HG02759 (cell line): ENCODE measurements at regions not wholly inside any gene's neighbourhood (a gene's known extent, or its start where the extent isn't known, plus 50 kb on each side); places are given as distances from the start of the nearest gene placed in this dataset.
"Not testable (repeated sequence)": the region's sequence is repeated elsewhere in the genome, so short reads cannot be mapped to it uniquely, and the experiment has no call there.

Experiments used
- ATAC-seq: cut with Tn5 transposase; IDR thresholded peaks from one replicate; pipeline ENCODE4 v1.9.1; 2021; ENCODE audit warnings: mild to moderate bottlenecking, moderate library complexity; ENCODE audit not compliant: unreplicated experiment

DNA sequence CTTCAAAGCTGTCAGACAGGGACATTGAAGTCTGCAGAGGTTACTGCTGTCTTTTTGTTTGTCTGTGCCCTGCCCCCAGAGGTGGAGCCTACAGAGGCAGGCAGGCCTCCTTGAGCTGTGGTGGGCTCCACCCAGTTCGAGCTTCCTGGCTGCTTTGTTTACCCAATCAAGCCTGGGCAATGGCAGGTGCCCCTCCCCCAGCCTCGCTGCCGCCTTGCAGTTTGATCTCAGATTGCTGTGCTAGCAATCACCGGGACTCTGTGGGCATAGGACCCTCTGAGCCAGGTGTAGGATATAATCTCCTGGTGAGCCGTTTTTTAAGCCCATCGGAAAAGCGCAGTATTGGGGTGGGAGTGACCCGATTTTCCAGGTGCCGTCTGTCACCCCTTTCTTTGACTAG, 586.8 kb downstream of the ARL4A start:
- not testable (repeated sequence) for ATAC-seq

DNA sequence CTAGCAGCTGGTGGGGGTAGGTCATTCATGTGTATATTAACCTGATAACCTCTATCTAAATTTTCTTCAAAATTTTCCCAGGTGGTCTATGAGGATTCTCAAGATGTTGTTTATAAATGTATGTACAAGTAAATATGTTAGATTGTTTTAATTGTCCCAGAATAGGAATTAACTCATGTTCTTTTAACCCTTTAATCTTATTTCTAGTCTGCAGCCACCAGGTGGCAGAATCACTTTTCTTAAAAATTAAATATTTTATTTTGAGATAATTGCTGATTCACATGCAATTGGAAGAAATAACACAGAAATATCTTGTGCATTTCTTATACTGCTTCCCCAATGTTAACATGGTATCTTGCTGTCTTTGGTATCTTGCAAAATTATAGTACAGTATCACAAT, 589.5 kb downstream of the ARL4A start:
- no peak for ATAC-seq

GRCh38 chr7:13278020-13278419, 590.6 kb downstream of the ARL4A start:
- no peak for ATAC-seq

GRCh38 chr7:13279854-13280435, 592.5 kb downstream of the ARL4A start:
- ATAC-seq: no peak

GRCh38 chr7:13282377-13282980, 595.0 kb downstream of the ARL4A start:
- no peak for ATAC-seq

DNA sequence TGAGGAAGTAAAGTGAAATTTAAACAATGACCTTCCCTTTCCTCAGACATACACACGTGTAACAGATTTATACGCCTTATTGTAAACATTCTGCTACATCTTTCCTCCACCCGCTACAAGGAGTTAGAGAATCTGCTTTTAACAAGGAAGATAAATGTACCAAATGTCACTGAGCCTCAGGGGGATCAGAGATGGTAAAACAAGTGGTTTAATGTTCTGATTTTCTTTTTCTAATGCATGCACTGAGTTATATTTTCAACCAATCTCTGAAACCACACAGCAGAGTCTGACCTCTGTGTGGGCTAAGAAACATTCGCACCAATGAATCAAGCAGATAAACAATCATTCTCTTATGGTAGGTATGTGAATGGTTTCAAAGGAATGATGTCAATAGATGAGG, 599.5 kb downstream of the ARL4A start:
- no peak for ATAC-seq

DNA sequence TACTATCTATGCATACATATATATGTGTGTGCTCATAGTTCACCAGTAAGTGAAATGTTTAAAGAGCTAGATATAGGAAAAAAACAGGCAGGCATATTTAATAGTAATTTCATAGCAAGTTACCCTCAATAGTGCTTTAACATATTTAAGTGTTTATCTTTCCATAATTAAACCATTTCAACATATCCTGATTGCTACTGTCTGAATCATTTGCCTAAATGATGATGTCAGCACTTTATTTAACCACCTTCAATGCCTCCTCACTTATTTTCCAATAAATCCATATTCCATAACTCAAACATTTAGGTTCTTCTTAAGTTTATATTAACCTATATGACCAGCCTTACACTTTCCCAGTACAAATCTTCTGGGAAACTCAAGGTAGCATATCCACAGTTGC, 601.1 kb downstream of the ARL4A start:
- no peak for ATAC-seq

GRCh38 chr7:13290975-13291374, 603.5 kb downstream of the ARL4A start:
- no peak for ATAC-seq

DNA sequence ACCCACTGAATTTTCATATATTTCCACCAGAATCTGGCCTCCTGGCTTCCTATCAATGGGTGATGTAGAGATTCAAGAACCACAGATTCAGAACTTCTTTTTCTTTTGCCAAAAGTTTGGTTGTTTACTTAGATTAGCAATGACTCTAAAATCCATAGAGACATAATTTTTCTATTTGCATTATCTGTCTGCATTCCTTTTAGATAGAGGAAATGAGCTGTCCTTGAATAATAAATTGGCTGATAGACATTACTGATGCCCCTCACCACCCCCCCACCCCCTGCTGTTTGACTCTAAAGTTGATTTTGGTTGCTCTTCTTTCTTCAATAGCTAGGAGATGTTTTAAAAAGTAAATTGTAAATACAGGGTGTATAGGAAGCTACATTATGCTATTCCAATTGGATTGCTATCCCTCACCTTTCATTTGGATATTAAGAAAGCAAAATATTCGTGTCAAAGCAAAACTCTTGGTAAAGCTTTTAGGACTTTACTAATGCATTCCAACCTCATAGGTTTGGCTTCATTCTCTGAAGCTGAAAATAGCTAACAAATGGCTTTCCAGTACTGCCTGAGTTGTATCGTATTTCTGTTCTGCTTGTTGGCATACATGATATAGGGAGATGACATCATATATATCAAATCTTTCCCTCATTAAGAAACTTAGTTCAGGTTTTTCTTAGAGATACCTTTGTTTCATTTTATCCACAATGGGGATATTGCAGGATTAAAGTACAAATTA, 606.0 kb downstream of the ARL4A start:
- no peak for ATAC-seq

DNA sequence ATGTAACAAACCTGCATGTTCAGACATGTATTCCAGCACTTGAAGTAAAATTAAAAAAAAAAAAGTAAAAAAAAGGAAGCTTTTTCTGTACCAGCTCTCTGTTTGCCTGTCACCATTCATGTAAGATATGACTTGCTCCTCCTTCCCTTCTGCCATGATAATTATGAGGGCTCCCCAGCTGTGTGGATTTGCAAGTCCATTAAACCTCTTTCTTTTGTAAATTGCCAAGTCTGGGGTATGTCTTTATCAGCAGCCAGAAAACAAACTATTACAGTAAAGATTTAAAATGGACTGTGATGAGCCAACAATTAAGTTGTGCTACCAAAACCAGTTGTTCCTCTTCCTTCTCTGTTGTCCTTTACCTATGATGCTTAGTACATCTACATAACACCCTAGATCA, 619.6 kb downstream of the ARL4A start:
- no peak for ATAC-seq

DNA sequence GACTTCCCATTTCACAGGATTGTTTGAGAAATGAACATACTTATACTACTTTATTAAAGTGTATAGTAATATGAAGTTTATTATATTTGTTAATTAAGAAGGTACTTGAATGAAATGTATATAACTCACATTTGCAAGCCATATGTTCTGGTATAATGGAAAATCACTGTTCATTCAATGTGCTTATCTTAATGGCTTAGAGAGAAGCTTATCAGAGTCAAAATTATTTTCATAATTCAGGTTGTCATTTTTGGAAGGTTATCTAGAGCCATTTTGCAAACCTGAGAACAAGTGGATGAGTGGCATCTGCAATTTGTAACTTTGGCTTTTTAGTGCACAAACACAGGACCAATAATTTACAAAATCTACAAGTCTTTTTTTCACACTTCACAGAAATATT, 621.0 kb downstream of the ARL4A start:
- ATAC-seq: no peak

DNA sequence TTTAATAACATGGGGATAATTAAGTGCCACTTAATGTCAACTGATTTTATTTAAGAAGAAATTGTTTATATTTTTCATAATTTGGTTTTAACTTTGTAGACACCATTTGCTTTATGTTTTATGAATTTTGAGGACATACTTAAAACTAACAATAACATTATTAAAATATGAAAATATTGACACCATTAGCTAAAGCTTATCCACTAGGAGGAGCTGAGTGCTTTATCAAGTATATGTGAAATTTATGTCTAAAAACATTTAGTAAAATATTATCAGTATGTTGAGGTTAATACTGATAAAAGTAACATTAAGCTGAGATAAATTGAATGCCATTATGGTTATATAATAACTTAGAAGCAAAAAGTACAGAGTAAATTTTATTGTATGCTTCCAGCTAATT, 622.1 kb downstream of the ARL4A start:
- no peak for ATAC-seq

- ATAC-seq: no peak
These were observed 624.9 kb downstream of the ARL4A start for GRCh38 chr7:13312307-13312706.

- no peak for ATAC-seq
These were observed 632.9 kb downstream of the ARL4A start for GRCh38 chr7:13320333-13320732.

GRCh38 chr7:13321316-13321715, 633.9 kb downstream of the ARL4A start:
- ATAC-seq: no peak

DNA sequence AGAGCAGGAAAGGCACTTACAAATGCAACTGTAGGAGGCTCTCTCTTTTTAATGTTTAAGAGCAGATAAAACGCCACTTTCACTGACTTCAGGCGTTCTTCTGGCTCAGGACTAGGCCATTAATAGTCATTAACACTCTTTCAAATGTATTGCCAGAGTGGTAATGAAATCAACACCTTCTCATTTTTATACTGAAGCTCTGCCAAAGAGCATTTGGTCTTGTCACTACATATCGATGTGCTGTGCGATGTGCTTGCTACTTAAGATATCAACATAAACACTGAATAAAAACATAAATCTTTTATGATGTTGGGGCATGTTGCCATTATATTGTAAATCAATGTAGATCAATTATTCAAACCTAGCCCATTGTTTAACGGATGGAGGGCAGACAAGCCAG, 634.7 kb downstream of the ARL4A start:
- no peak for ATAC-seq

DNA sequence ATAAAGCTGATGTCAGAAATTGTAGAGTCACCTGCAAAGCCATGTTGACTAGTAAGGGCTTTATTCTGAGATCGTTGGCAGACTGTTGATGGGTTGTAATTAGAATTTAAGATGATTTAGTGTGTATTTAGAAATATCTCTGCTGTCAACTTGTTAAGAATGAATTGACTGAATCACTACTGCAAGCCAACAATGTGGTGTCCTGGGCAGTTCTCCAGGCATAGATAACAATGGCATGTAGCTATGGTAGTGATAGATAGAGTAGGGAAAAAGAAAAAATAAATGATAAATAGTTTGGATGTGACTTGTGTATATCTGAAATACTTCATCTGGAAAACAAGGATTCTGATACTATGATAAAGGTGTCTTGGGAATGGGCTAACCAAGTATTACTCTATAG, 640.2 kb downstream of the ARL4A start:
- no peak for ATAC-seq

GRCh38 chr7:13333371-13333770, 645.9 kb downstream of the ARL4A start:
- ATAC-seq: no peak

- no peak for ATAC-seq
These were observed 648.8 kb downstream of the ARL4A start for GRCh38 chr7:13336227-13336626.

DNA sequence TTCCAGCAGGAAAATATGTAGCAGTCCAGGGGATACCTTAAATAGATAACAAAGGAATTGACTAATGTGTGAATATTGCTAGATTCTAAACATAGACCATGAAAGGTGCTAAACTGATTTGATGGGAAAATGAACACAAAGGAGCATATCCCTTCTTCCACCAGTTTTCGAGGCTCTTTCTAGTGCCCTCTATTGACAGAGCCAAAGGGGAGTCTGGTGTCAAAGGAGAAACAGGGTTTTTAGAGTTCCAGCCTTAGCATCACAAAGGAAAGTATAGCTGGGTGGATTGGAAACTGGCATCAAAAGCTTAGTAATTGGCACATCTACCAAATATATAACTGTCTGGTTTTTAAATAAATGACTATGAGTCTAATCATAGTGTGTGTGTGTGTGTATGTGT, 636.8 kb downstream of the ETV1 start:
- ATAC-seq: no peak

DNA sequence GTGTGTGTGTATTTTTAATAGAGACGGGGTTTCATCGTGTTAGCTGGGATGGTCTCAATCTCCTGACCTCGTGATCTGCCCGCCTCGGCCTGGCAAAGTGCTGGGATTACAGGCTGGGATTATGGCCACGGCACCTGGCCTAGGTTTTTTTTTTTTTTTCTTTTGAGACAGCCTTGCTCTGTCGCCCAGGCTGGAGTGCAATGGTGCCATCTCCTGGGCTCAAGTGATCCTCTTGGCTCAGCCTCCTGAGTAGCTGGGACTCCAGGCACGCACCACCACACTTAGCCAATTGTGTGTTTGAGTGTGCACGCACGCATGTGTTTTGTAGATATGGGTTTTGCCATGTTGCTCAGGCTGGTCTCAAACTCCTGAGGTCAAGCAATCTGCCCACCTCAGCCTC, 629.8 kb downstream of the ETV1 start:
- ATAC-seq: no peak

DNA sequence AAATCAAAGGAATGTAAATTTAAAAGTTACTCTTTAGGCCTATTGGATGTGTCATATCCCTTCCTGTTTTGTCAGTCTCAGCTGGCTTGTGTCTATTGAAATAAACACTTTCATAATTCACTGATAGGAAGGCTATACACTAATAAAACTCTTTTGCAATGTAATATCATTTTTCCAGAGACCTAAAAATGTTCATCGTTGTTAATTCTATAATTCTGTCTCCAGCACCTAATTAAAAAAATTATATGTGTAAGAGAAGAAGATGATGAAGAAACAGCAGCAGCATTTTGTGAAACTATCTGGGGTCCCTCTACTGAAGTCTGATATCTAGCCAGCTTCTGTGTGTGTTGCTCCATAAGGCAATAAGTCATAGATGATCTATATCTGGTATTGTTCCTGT, 602.7 kb downstream of the ETV1 start:
- ATAC-seq: no peak

GRCh38 chr7:13407911-13408310, 581.6 kb downstream of the ETV1 start:
- no peak for ATAC-seq
